ENCODE measurements at regions not wholly inside any gene's neighbourhood (a gene's known extent, or its start where the extent isn't known, plus 50 kb on each side); places are given as distances from the start of the nearest gene placed in this dataset.
A peak's percentile ranks its signal among the peaks of the same experiment; 100 is the strongest.

DNA sequence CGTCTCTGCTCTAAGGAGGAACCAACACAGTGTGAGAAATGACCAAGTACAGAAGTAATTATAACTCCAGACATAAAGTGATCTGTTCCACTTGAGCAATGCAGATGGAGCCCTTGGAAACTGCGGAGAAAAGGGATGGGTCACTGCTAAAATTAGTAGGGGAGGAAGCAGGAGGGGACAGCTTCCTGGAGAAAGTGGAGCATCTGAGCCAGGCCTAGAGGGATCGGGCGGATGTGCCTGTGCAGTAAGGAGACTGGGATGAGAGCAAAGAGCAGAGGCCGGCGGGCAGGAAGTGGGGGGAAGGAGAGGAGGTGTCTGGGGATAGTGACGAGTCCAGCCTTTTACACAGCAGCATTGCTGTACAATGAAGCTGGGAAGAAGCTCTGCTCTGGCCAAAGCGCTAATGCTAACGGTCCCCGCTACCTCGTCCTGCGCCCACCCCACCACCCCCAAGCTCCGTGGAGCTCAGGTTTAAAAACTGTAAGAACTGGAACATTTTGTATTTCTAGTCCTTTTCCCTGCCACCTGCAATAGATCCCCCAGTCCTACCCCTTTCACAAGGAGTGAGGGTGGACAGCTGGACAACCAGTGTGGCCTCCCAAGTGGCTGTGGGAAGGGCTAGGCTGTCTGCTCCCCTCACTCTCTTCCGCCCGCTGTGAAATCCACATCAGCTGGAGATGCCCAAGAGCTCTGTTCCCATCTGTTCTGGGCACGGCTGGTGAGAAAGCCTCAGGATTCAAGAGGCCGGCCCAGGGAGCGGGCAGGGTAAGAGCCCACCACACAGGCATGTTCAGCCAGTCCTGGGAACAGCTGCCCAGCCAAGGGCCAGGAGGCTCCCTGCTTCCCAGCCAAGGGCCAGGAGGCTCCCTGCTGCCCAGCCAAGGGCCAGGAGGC, 53.0 kb upstream of the HES1 start:
- DNase-seq (ENCODE audit: low read depth, low spot score): peak; percentile 30
- Mint-ChIP-seq H3K4me1 (peaks cover 66% of the 10 kb centered on the region), H3K27ac (ENCODE audit: unreplicated experiment) (peak overlapping the region; percentile 95), H3K9me3 (no peaks in the 10 kb centered on the region), H3K27me3 (ENCODE audit: low read depth) (peaks cover 58% of the 10 kb centered on the region), H3K4me3 (peak overlapping the region; percentile 28), H3K36me3 (ENCODE audit: low read depth) (no peaks in the 10 kb centered on the region)
- TF ChIP-seq CTCF (conservative IDR thresholded peaks at IDR 0.05): no peak

DNA sequence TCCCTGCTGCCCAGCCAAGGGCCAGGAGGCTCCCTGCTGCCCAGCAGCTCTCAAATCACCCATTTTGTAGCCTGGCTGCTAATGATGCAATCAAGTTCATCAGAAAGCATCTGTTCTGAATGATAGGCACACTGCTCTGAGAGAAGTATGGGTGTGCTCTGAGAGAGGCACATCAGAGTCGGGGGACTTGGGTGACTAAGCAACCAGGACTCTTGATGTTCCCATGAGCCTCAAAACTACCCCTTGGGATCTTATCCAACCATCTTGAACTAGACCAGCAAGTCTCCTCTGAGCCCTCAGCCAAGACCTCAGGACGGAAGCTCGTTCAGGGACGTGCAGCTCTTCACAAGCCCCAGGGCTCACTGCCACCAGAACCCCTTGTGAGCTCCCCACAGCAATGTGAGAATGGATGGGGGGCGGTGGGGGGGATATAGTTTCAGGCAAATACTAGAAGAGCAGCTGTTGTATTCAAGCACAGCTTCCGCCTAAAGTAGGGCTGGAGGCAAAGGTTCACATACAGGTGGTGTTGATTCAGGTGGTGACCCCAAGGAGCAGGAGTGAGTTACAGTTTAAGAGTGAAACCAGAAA, 52.2 kb upstream of the HES1 start:
- peaks cover 59% of the 10 kb centered on the region for H3K27me3 Mint-ChIP-seq (ENCODE audit: low read depth)
- H3K4me3 Mint-ChIP-seq: no peak overlapping the region
- H3K4me1 Mint-ChIP-seq: peaks cover 59% of the 10 kb centered on the region
- H3K36me3 Mint-ChIP-seq (ENCODE audit: low read depth): no peaks in the 10 kb centered on the region
- TF ChIP-seq CTCF (conservative IDR thresholded peaks at IDR 0.05): no peak
- no peak overlapping the region for H3K27ac Mint-ChIP-seq (ENCODE audit: unreplicated experiment)
- no peaks in the 10 kb centered on the region for H3K9me3 Mint-ChIP-seq
- DNase-seq (ENCODE audit: low read depth, low spot score): no peak

DNA sequence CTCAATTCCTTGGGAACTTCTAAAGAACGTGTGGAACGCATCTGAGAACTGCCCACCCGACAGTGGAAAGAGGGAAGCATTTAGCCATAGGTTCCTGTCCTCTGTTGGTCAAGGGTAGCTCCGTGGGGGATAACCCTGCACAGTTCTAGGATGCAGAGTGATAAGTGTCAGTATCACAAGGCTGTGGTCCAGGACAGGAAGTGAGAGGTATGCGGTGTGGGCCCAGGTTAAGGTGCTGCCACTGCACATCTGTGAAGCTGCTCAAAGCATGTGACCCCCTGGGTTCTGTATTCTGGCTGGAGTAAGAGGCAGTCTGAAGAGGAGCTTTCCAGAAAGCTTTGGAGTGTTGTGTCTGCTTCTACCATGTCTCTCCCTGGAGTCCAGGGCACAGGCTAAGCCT, 51.7 kb upstream of the HES1 start:
- TF ChIP-seq CTCF (conservative IDR thresholded peaks at IDR 0.05): no peak
- Mint-ChIP-seq H3K4me3 (no peak overlapping the region), H3K36me3 (ENCODE audit: low read depth) (no peaks in the 10 kb centered on the region), H3K9me3 (no peaks in the 10 kb centered on the region), H3K4me1 (peaks cover 53% of the 10 kb centered on the region), H3K27ac (ENCODE audit: unreplicated experiment) (no peak overlapping the region), H3K27me3 (ENCODE audit: low read depth) (peaks cover 61% of the 10 kb centered on the region)
- DNase-seq (ENCODE audit: low read depth, low spot score): no peak

All from neural crest cell (in vitro differentiated cells).